Activated CD8-positive, alpha-beta memory T cell treated with anti-CD3 and anti-CD28 coated beads, Interleukin-2, amount 10 ng/mL, durations not matched to agents 7 days and 5 days (primary cell): ENCODE measurements at regions not wholly inside any gene's neighbourhood (a gene's known extent, or its start where the extent isn't known, plus 50 kb on each side); places are given as distances from the start of the nearest gene placed in this dataset.

Experiments used
- ATAC-seq: fragments of 150-1000 bp; cut with Tn5 transposase; one replicate; pipeline ENCODE4 v1.10.0; 2021; ENCODE audit warnings: moderate library complexity
- CTCF ChIA-PET: fragments of 350-600 bp; sonication (Branson Sonifier 250); formaldehyde crosslinking; loops from one replicate; lab custom pipeline; 2021; ENCODE audit warnings: antibody characterized with exemption; lab: Charles Lee
- DNase-seq: peaks from one replicate; pipeline ENCODE4 v3.0.0-alpha.2; 2020
- H3K27ac Mint-ChIP-seq: one replicate; pipeline ENCODE4 v1.8.0; 2021; ENCODE audit warnings: mild to moderate bottlenecking, mixed read lengths
- H3K27me3 Mint-ChIP-seq: one replicate; pipeline ENCODE4 v1.8.0; 2021; ENCODE audit warnings: mixed read lengths
- H3K36me3 Mint-ChIP-seq: one replicate; pipeline ENCODE4 v1.8.0; 2021; ENCODE audit warnings: mild to moderate bottlenecking, mixed read lengths
- H3K4me1 Mint-ChIP-seq: one replicate; pipeline ENCODE4 v1.8.0; 2021; ENCODE audit warnings: mixed read lengths
- H3K4me3 Mint-ChIP-seq: one replicate; pipeline ENCODE4 v1.8.0; 2021; ENCODE audit warnings: mild to moderate bottlenecking, moderate library complexity, mixed read lengths
- H3K9me3 Mint-ChIP-seq: one replicate; pipeline ENCODE4 v1.8.0; 2022; ENCODE audit warnings: low read depth, mixed read lengths

GRCh38 chr2:237033536-237034060 lies 52.1 kb upstream of the COPS8 start:
- no peak for DNase-seq
- Mint-ChIP-seq H3K4me1 (no peaks in the 10 kb centered on the region), H3K27ac (no peak overlapping the region), H3K27me3 (peaks cover 10% of the 10 kb centered on the region), H3K9me3 (no peaks in the 10 kb centered on the region), H3K4me3 (no peak overlapping the region), H3K36me3 (no peaks in the 10 kb centered on the region)
- CTCF ChIA-PET: no interaction called here
- no peak for ATAC-seq

- H3K27me3 Mint-ChIP-seq: peaks cover 10% of the 10 kb centered on the region
- CTCF ChIA-PET: no interaction called here
- H3K27ac Mint-ChIP-seq: no peak overlapping the region
- no peak overlapping the region for H3K4me3 Mint-ChIP-seq
- DNase-seq (no peak), ATAC-seq (no peak)
- no peaks in the 10 kb centered on the region for H3K4me1 Mint-ChIP-seq
- no peaks in the 10 kb centered on the region for H3K9me3 Mint-ChIP-seq
- H3K36me3 Mint-ChIP-seq: no peaks in the 10 kb centered on the region
Measured at GRCh38 chr2:237035781-237036475, 49.8 kb upstream of the COPS8 start.
